Spinal cord (tissue), 9 donors: ENCODE measurements at regions not wholly inside any gene's neighbourhood (a gene's known extent, or its start where the extent isn't known, plus 50 kb on each side); places are given as distances from the start of the nearest gene placed in this dataset.

Experiments used
- DNase-seq, 6 donors: peaks; one replicate each; pipeline versions ENCODE4 v3.0.0 to v3.0.0-alpha.2; 2013 to 2015; ENCODE audit warnings: low spot score in 6 of 6, low read depth in 4 of 6
- H3K27ac ChIP-seq: one replicate; pipeline ENCODE4 v1.5.1; 2013; ENCODE audit warnings: low read depth, low read length, control low read depth
- H3K27me3 ChIP-seq: one replicate; pipeline ENCODE4 v1.6.1; 2013; ENCODE audit warnings: low read length; ENCODE audit not compliant: control insufficient read depth, insufficient read depth
- H3K36me3 ChIP-seq: one replicate; pipeline ENCODE4 v1.6.1; 2013; ENCODE audit warnings: low read length; ENCODE audit not compliant: control insufficient read depth, insufficient read depth
- H3K4me1 ChIP-seq: one replicate; pipeline ENCODE4 v1.6.1; 2013; ENCODE audit warnings: low read length; ENCODE audit not compliant: control insufficient read depth, insufficient read depth
- H3K4me3 ChIP-seq: one replicate; pipeline ENCODE4 v1.5.1; 2013; ENCODE audit warnings: low read depth, low read length, control low read depth
- H3K9me3 ChIP-seq: one replicate; pipeline ENCODE4 v1.6.1; 2013; ENCODE audit warnings: low read length; ENCODE audit not compliant: control insufficient read depth, insufficient read depth
- WGBS: methylation state at CpG from one replicate; pipeline ENCODE4 v1.1.5; 2013; ENCODE audit warnings: missing lambda C conversion rate; ENCODE audit not compliant: insufficient coverage; 5-methylcytosine and 5-hydroxymethylcytosine counted together
- donor health status: healthy.

GRCh38 chr13:38577048-38577447 lies 109.8 kb upstream of the FREM2 start:
- Histone ChIP-seq H3K27me3 (no peaks in the 10 kb centered on the region), H3K27ac (no peak overlapping the region), H3K4me3 (no peak overlapping the region), H3K9me3 (no peaks in the 10 kb centered on the region), H3K36me3 (no peaks in the 10 kb centered on the region), H3K4me1 (no peaks in the 10 kb centered on the region)
- WGBS = 40% methylated on average over 1 of the region's 3 CpGs
- no peak for DNase-seq

- no CpG with 5 or more reads among the region's 2 CpGs for WGBS
- H3K4me1 ChIP-seq = no peaks in the 10 kb centered on the region
- H3K9me3 ChIP-seq = no peaks in the 10 kb centered on the region
- H3K4me3 ChIP-seq = no peak overlapping the region
- H3K27me3 ChIP-seq = no peaks in the 10 kb centered on the region
- peak in 4 of 6 donors; percentile 48 to 94 (median 75) for DNase-seq
- H3K36me3 ChIP-seq = no peaks in the 10 kb centered on the region
- no peak overlapping the region for H3K27ac ChIP-seq
These were observed 104.7 kb upstream of the FREM2 start for GRCh38 chr13:38582133-38582532.

- Histone ChIP-seq H3K4me3 (no peak overlapping the region), H3K4me1 (no peaks in the 10 kb centered on the region), H3K9me3 (no peaks in the 10 kb centered on the region), H3K27me3 (no peaks in the 10 kb centered on the region), H3K27ac (no peak overlapping the region), H3K36me3 (no peaks in the 10 kb centered on the region)
- no peak for DNase-seq
- WGBS = no CpG with 5 or more reads among the region's 2 CpGs
These were observed 96.6 kb upstream of the FREM2 start for GRCh38 chr13:38590230-38590629.

- Histone ChIP-seq H3K36me3 (no peaks in the 10 kb centered on the region), H3K9me3 (no peaks in the 10 kb centered on the region), H3K27me3 (no peaks in the 10 kb centered on the region), H3K27ac (no peak overlapping the region), H3K4me1 (no peaks in the 10 kb centered on the region), H3K4me3 (no peak overlapping the region)
- no peak for DNase-seq
- WGBS = no CpG with 5 or more reads among the region's 6 CpGs
These were observed 95.9 kb upstream of the FREM2 start for GRCh38 chr13:38590796-38591507.

GRCh38 chr13:38602266-38602665 lies 84.6 kb upstream of the FREM2 start:
- no peak overlapping the region for H3K27ac ChIP-seq
- DNase-seq = no peak
- no peaks in the 10 kb centered on the region for H3K4me1 ChIP-seq
- H3K27me3 ChIP-seq = no peaks in the 10 kb centered on the region
- 94% methylated on average over 5 of the region's 6 CpGs for WGBS
- no peaks in the 10 kb centered on the region for H3K9me3 ChIP-seq
- no peak overlapping the region for H3K4me3 ChIP-seq
- H3K36me3 ChIP-seq = no peaks in the 10 kb centered on the region

- Histone ChIP-seq H3K27ac (no peak overlapping the region), H3K4me3 (no peak overlapping the region), H3K36me3 (no peaks in the 10 kb centered on the region), H3K27me3 (no peaks in the 10 kb centered on the region), H3K4me1 (no peaks in the 10 kb centered on the region), H3K9me3 (no peaks in the 10 kb centered on the region)
- DNase-seq = no peak
- 88% methylated on average over 5 of the region's 6 CpGs for WGBS
These were observed 80.0 kb upstream of the FREM2 start for GRCh38 chr13:38606699-38607535.

GRCh38 chr13:38617936-38618335 lies 68.9 kb upstream of the FREM2 start:
- no peak overlapping the region for H3K27ac ChIP-seq
- no peaks in the 10 kb centered on the region for H3K4me1 ChIP-seq
- no peaks in the 10 kb centered on the region for H3K36me3 ChIP-seq
- H3K9me3 ChIP-seq = no peaks in the 10 kb centered on the region
- no CpG with 5 or more reads among the region's 1 CpG for WGBS
- no peaks in the 10 kb centered on the region for H3K27me3 ChIP-seq
- no peak for DNase-seq
- H3K4me3 ChIP-seq = no peak overlapping the region

- DNase-seq = no peak
- no peaks in the 10 kb centered on the region for H3K4me1 ChIP-seq
- WGBS = no CpG with 5 or more reads among the region's 3 CpGs
These were observed 68.5 kb upstream of the FREM2 start for GRCh38 chr13:38618336-38618735.

GRCh38 chr13:38618881-38619280 lies 68.0 kb upstream of the FREM2 start:
- Histone ChIP-seq H3K27ac (no peak overlapping the region), H3K27me3 (no peaks in the 10 kb centered on the region), H3K36me3 (no peaks in the 10 kb centered on the region), H3K4me1 (no peaks in the 10 kb centered on the region), H3K4me3 (no peak overlapping the region), H3K9me3 (no peaks in the 10 kb centered on the region)
- DNase-seq = no peak
- WGBS = no CpG with 5 or more reads among the region's 1 CpG

More at GRCh38 chr13:38618336-38618735, 68.5 kb upstream of the FREM2 start:
- H3K27me3 ChIP-seq = no peaks in the 10 kb centered on the region
- no peak overlapping the region for H3K27ac ChIP-seq
- H3K4me3 ChIP-seq = no peak overlapping the region
- H3K36me3 ChIP-seq = no peaks in the 10 kb centered on the region
- H3K9me3 ChIP-seq = no peaks in the 10 kb centered on the region

GRCh38 chr13:38620876-38621275 lies 66.0 kb upstream of the FREM2 start:
- Histone ChIP-seq H3K36me3 (no peaks in the 10 kb centered on the region), H3K9me3 (no peaks in the 10 kb centered on the region), H3K4me3 (no peak overlapping the region), H3K4me1 (no peaks in the 10 kb centered on the region), H3K27me3 (no peaks in the 10 kb centered on the region), H3K27ac (no peak overlapping the region)
- 93% methylated on average over 2 of the region's 4 CpGs for WGBS
- no peak for DNase-seq
